H1 (cell line): ENCODE measurements at regions not wholly inside any gene's neighbourhood (a gene's known extent, or its start where the extent isn't known, plus 50 kb on each side); places are given as distances from the start of the nearest gene placed in this dataset.

Experiments
- CTCF ChIA-PET: fragments of 300-600 bp; sonication (Branson Sonifier 250); formaldehyde crosslinking; loops from one replicate; lab custom pipeline; 2021; ENCODE audit not compliant: partially characterized antibody; lab: Charles Lee
- POLR2A ChIA-PET: fragments of 300-600 bp; sonication (Branson Sonifier 250); formaldehyde crosslinking; loops from one replicate; lab custom pipeline; 2021; ENCODE audit warnings: inconsistent platforms; ENCODE audit not compliant: partially characterized antibody; lab: Charles Lee
- DNase-seq, 2 experiments: peaks; one replicate each; pipeline versions ENCODE4 v3.0.0 to v3.0.0-alpha.2; 2010 to 2022; ENCODE audit warnings: low spot score in 2 of 2, low read depth in 1 of 2, mixed read lengths in 1 of 2
- FAIRE-seq: peaks from 2 replicates; lab custom pipeline; 2011; peaks lifted over from hg19 to GRCh38; lab: Jason Lieb, UNC
- H2AFZ ChIP-seq: 2 replicates; pipeline ENCODE4 v1.8.1; 2012; ENCODE audit warnings: low read length, inconsistent platforms
- H2AK5ac ChIP-seq: 2 replicates; pipeline ENCODE4 v1.6.1; 2013; ENCODE audit warnings: low read depth, low read length
- H2BK120ac ChIP-seq: replicated peaks from 2 replicates; pipeline ENCODE3; 2013; ENCODE audit warnings: low read depth, low read length, inconsistent platforms
- H2BK12ac ChIP-seq: 2 replicates; pipeline ENCODE4 v1.6.1; 2013; ENCODE audit warnings: low read depth, low read length
- H2BK15ac ChIP-seq: 2 replicates; pipeline ENCODE4 v1.6.1; 2013; ENCODE audit warnings: low read length
- H2BK20ac ChIP-seq: 2 replicates; pipeline ENCODE4 v1.6.1; 2013; ENCODE audit warnings: low read length
- H2BK5ac ChIP-seq: 2 replicates; pipeline ENCODE4 v1.6.1; 2013; ENCODE audit warnings: low read depth, low read length
- H3K14ac ChIP-seq: 2 replicates; pipeline ENCODE4 v1.6.1; 2013; ENCODE audit warnings: inconsistent platforms; ENCODE audit not compliant: insufficient read length
- H3K18ac ChIP-seq: 2 replicates; pipeline ENCODE4 v1.6.1; 2013; ENCODE audit warnings: low read length; ENCODE audit errors: extremely low read depth
- H3K23ac ChIP-seq: 2 replicates; pipeline ENCODE4 v1.6.1; 2013; ENCODE audit warnings: inconsistent platforms; ENCODE audit not compliant: insufficient read length
- H3K23me2 ChIP-seq: 2 replicates; pipeline ENCODE4 v1.6.1; 2013; ENCODE audit warnings: low read depth, low read length
- H3K27ac ChIP-seq: 2 replicates; pipeline ENCODE4 v1.6.1; 2011; ENCODE audit warnings: low read depth, low read length, inconsistent platforms
- H3K27me3 ChIP-seq, 4 experiments: replicated peaks in 1 of 4; 1 replicate in 1 of 4; 2 replicates in 3 of 4; pipeline versions ENCODE4 v1.6.1 to v1.8.1; 2011 to 2013; ENCODE audit warnings: low read length in 3 of 4, mild to moderate bottlenecking in 3 of 4, inconsistent platforms in 2 of 4, mixed read lengths in 2 of 4, moderate library complexity in 1 of 4; ENCODE audit not compliant: control insufficient read depth in 3 of 4, insufficient read depth in 3 of 4; ENCODE audit errors: extremely low read depth in 1 of 4
- H3K36me3 ChIP-seq, 4 experiments: 2 replicates each; pipeline versions ENCODE4 v1.6.1 to v1.8.1; 2011 to 2013; ENCODE audit warnings: mild to moderate bottlenecking in 4 of 4, low read length in 3 of 4, moderate library complexity in 2 of 4, control low read depth in 1 of 4, inconsistent platforms in 1 of 4; ENCODE audit not compliant: insufficient read depth in 4 of 4, control insufficient read depth in 2 of 4
- H3K4ac ChIP-seq: replicated peaks from 2 replicates; pipeline ENCODE3; 2013; ENCODE audit warnings: low read length, low read depth, mixed read lengths, inconsistent platforms; ENCODE audit not compliant: insufficient read length
- H3K4me1 ChIP-seq, 4 experiments: replicated peaks in 1 of 4; 1 replicate in 1 of 4; 2 replicates in 3 of 4; pipeline versions ENCODE4 v1.6.1 to v1.8.1; 2011 to 2013; ENCODE audit warnings: low read length in 3 of 4, inconsistent platforms in 2 of 4, mixed read lengths in 1 of 4; ENCODE audit not compliant: insufficient read depth in 4 of 4, control insufficient read depth in 3 of 4
- H3K4me2 ChIP-seq, 2 experiments: 2 replicates each; pipeline versions ENCODE4 v1.6.1 to v1.8.1; 2011 to 2013; ENCODE audit warnings: low read depth in 2 of 2, low read length in 2 of 2, control low read depth in 1 of 2, inconsistent platforms in 1 of 2, mild to moderate bottlenecking in 1 of 2; ENCODE audit not compliant: insufficient read depth in 1 of 2
- H3K4me3 ChIP-seq, 4 experiments: fragments of 200-600, 300-600 bp in 1 of 4; sonication (generic), shearing (Covaris generic), sonication (Bioruptor Twin) in 1 of 4; 2 replicates each; pipeline versions ENCODE4 v1.5.1 to v1.8.1; 2011 to 2016; ENCODE audit warnings: low read length in 4 of 4, low read depth in 3 of 4, control low read depth in 2 of 4, inconsistent platforms in 2 of 4, mild to moderate bottlenecking in 2 of 4, mixed read lengths in 1 of 4, moderate library complexity in 1 of 4; ENCODE audit not compliant: insufficient read depth in 2 of 4; ENCODE audit errors: extremely low read depth in 1 of 4
- H3K56ac ChIP-seq: replicated peaks from 2 replicates; pipeline ENCODE3; 2013; ENCODE audit warnings: low read depth, mild to moderate bottlenecking, mixed read lengths, low read length, inconsistent platforms; ENCODE audit not compliant: insufficient read length
- H3K79me1 ChIP-seq: 2 replicates; pipeline ENCODE4 v1.6.1; 2013; ENCODE audit warnings: low read depth, low read length, control low read depth
- H3K79me2 ChIP-seq, 2 experiments: 2 replicates each; pipeline versions ENCODE4 v1.6.1 to v1.8.1; 2012 to 2013; ENCODE audit warnings: low read length in 2 of 2, mild to moderate bottlenecking in 2 of 2, inconsistent platforms in 1 of 2; ENCODE audit not compliant: insufficient read depth in 2 of 2, control insufficient read depth in 1 of 2
- H3K9ac ChIP-seq, 4 experiments: replicated peaks in 1 of 4; 1 replicate in 1 of 4; 2 replicates in 3 of 4; pipeline versions ENCODE4 v1.6.1 to v1.8.1; 2011 to 2013; ENCODE audit warnings: low read depth in 3 of 4, low read length in 3 of 4, control low read depth in 2 of 4, mild to moderate bottlenecking in 2 of 4, moderate library complexity in 2 of 4, inconsistent platforms in 1 of 4; ENCODE audit errors: extremely low read depth in 1 of 4
- H3K9me3 ChIP-seq, 2 experiments: 2 replicates each; pipeline versions ENCODE4 v1.6.1 to v1.8.1; 2012 to 2013; ENCODE audit warnings: mild to moderate bottlenecking in 2 of 2, moderate library complexity in 2 of 2, control low read depth in 1 of 2, inconsistent platforms in 1 of 2, low read depth in 1 of 2, low read length in 1 of 2, mixed read lengths in 1 of 2; ENCODE audit not compliant: insufficient read depth in 2 of 2
- H4K20me1 ChIP-seq, 2 experiments: replicated peaks in 1 of 2; 2 replicates each; pipeline versions ENCODE3 to v1.8.1; 2011 to 2013; ENCODE audit warnings: inconsistent platforms in 2 of 2, low read length in 2 of 2, mild to moderate bottlenecking in 1 of 2; ENCODE audit not compliant: insufficient read depth in 2 of 2, control insufficient read depth in 1 of 2
- H4K5ac ChIP-seq: 2 replicates; pipeline ENCODE4 v1.6.1; 2013; ENCODE audit warnings: low read length, low read depth, mixed read lengths, inconsistent platforms; ENCODE audit not compliant: insufficient read length
- H4K8ac ChIP-seq: 2 replicates; pipeline ENCODE4 v1.8.0; 2013; ENCODE audit warnings: mild to moderate bottlenecking, moderate library complexity, low read length, inconsistent platforms; ENCODE audit not compliant: insufficient read depth; ENCODE audit errors: extremely low read depth
- H4K91ac ChIP-seq: replicated peaks from 2 replicates; pipeline ENCODE3; 2013; ENCODE audit warnings: low read length, mixed read lengths, inconsistent platforms; ENCODE audit not compliant: insufficient read length
- WGBS, 2 experiments: shearing (Covaris generic) in 1 of 2; methylation state at CpG; one replicate each; pipeline versions ENCODE4 v1.1.6 to v1.1.7; 2013 to 2015; ENCODE audit warnings: low lambda C conversion rate in 2 of 2, mixed read lengths in 2 of 2, inconsistent platforms in 1 of 2, low coverage in 1 of 2, missing lambda C conversion rate in 1 of 2; ENCODE audit not compliant: insufficient replicate concordance in 2 of 2, insufficient coverage in 1 of 2, insufficient read length in 1 of 2; ENCODE audit errors: extremely low coverage in 1 of 2, missing lambda C conversion rate in 1 of 2; 5-methylcytosine and 5-hydroxymethylcytosine counted together
- TF ChIP-seq, protein P1 (sequence below), 3 experiments: IDR thresholded peaks; 1 replicate in 2 of 3; 2 replicates in 1 of 3; pipeline versions ENCODE4 v1.5.1 to v1.6.1; 2011; ENCODE audit warnings: low read length in 3 of 3, mild to moderate bottlenecking in 3 of 3, inconsistent platforms in 2 of 3, low read depth in 1 of 3, moderate library complexity in 1 of 3; ENCODE audit not compliant: insufficient read depth in 1 of 3; ENCODE audit errors: control extremely low read depth in 1 of 3

DNA sequence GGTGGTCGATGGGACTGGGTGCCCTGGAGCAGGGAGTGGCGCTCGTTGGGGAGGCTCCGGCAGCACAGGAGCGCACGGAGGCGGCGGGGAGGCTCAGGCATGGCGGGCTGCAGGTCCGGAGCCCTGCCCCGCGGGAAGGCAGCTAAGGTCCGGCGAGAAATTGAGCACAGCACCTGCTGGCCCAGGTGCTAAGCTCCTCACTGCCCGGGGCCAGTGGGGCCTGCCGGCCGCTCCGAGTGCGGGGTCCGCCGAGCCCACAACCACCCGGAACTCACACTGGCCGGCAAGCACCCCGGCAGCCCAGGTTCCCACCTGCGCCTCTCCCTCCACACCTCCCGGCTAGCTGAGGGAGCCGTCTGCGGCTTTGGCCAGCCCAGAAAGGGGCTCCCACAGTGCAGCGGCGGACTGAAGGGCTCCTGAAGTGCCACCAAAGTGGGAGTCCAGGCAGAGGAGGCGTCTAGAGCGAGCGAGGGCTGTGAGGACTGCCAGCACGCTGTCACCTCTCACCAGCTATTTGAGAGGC lies 88.8 kb upstream of the EEF2KMT start:
- no peak overlapping the region for H2BK5ac ChIP-seq
- no peak for DNase-seq
- H3K9ac ChIP-seq = no peak overlapping the region
- H4K20me1 ChIP-seq = no peaks in the 10 kb centered on the region
- no peak overlapping the region for H2AK5ac ChIP-seq
- ChIA-PET POLR2A (no interaction called here), CTCF (interaction anchor here (1.0 kb wide), 1 partner anchor 13 kb away, joined by 4 read pairs; no protein-coding TSS in a partner anchor)
- H2BK120ac ChIP-seq = no peak overlapping the region
- H2BK15ac ChIP-seq = no peak overlapping the region
- no peak overlapping the region for H4K91ac ChIP-seq
- no peak overlapping the region for H3K23ac ChIP-seq
- H4K5ac ChIP-seq = no peak overlapping the region
- H2BK20ac ChIP-seq = no peak overlapping the region
- H4K8ac ChIP-seq = no peak overlapping the region
- no peak overlapping the region for H3K18ac ChIP-seq
- H3K36me3 ChIP-seq = no peaks in the 10 kb centered on the region
- H3K9me3 ChIP-seq = peaks cover 0 to 8% of the 10 kb centered on the region in 2 experiments; a peak in 1 of 4 replicates
- H3K27ac ChIP-seq = no peak overlapping the region
- no peak overlapping the region for H3K4ac ChIP-seq
- H3K4me1 ChIP-seq = peaks cover 5 to 10% (median 7%) of the 10 kb centered on the region in 4 experiments; a peak in 5 of 7 replicates
- no peak overlapping the region for H3K4me3 ChIP-seq
- TF ChIP-seq, protein P1, sequence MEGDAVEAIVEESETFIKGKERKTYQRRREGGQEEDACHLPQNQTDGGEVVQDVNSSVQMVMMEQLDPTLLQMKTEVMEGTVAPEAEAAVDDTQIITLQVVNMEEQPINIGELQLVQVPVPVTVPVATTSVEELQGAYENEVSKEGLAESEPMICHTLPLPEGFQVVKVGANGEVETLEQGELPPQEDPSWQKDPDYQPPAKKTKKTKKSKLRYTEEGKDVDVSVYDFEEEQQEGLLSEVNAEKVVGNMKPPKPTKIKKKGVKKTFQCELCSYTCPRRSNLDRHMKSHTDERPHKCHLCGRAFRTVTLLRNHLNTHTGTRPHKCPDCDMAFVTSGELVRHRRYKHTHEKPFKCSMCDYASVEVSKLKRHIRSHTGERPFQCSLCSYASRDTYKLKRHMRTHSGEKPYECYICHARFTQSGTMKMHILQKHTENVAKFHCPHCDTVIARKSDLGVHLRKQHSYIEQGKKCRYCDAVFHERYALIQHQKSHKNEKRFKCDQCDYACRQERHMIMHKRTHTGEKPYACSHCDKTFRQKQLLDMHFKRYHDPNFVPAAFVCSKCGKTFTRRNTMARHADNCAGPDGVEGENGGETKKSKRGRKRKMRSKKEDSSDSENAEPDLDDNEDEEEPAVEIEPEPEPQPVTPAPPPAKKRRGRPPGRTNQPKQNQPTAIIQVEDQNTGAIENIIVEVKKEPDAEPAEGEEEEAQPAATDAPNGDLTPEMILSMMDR (IDR thresholded peaks at IDR 0.05; ENCODE audit: control extremely low read depth in 1 of 3, insufficient read depth in 1 of 3, low read depth in 1 of 3, low read length in 3 of 3) = no peak
- TF ChIP-seq, all 59 proteins: peak for 0
- no peak overlapping the region for H2AFZ ChIP-seq
- H3K56ac ChIP-seq = no peak overlapping the region
- 96% methylated on average over 26 of the region's 34 CpGs; no CpG with 5 or more reads in 1 of the 2 experiments for WGBS, 2 experiments
- no peak for FAIRE-seq
- H3K79me1 ChIP-seq = no peaks in the 10 kb centered on the region
- no peak overlapping the region for H2BK12ac ChIP-seq
- no peak overlapping the region for H3K4me2 ChIP-seq
- no peak overlapping the region for H3K14ac ChIP-seq
- H3K23me2 ChIP-seq = no peaks in the 10 kb centered on the region
- no peaks in the 10 kb centered on the region for H3K79me2 ChIP-seq
- no peaks in the 10 kb centered on the region for H3K27me3 ChIP-seq
